Activated B cell treated with CpG ODN at 0.5 μM for 24 hours (primary cell): ENCODE measurements at regions not wholly inside any gene's neighbourhood (a gene's known extent, or its start where the extent isn't known, plus 50 kb on each side); places are given as distances from the start of the nearest gene placed in this dataset.

ENCODE experiments used
- ATAC-seq: fragments of 200-7000 bp; cut with Tn5 transposase; one replicate; pipeline ENCODE4 v1.10.0; 2021; ENCODE audit warnings: low read depth, mild to moderate bottlenecking, moderate library complexity
- CTCF ChIA-PET: fragments of 350-600 bp; sonication (Branson Sonifier 250); formaldehyde crosslinking; loops from one replicate; lab custom pipeline; 2021; ENCODE audit warnings: antibody characterized with exemption; lab: Charles Lee
- POLR2A ChIA-PET: fragments of 350-600 bp; sonication (Branson Sonifier 250); formaldehyde crosslinking; loops from one replicate; lab custom pipeline; 2021; ENCODE audit warnings: antibody characterized with exemption; lab: Charles Lee
- DNase-seq: peaks from one replicate; pipeline ENCODE4 v3.0.0; 2022
- H3K27ac Mint-ChIP-seq: one replicate; pipeline ENCODE4 v1.8.0; 2020; ENCODE audit warnings: mixed read lengths
- H3K27me3 Mint-ChIP-seq: one replicate; pipeline ENCODE4 v1.8.0; 2021; ENCODE audit warnings: mixed read lengths
- H3K36me3 Mint-ChIP-seq: one replicate; pipeline ENCODE4 v1.8.0; 2021; ENCODE audit warnings: low read depth, mixed read lengths
- H3K4me1 Mint-ChIP-seq: one replicate; pipeline ENCODE4 v1.8.0; 2021; ENCODE audit warnings: mixed read lengths
- H3K4me3 Mint-ChIP-seq: one replicate; pipeline ENCODE4 v1.8.0; 2020; ENCODE audit warnings: mild to moderate bottlenecking, mixed read lengths
- H3K9me3 Mint-ChIP-seq: one replicate; pipeline ENCODE4 v1.8.0; 2020; ENCODE audit warnings: mixed read lengths
- intact Hi-C: fragments of 100-400 bp; cut with micrococcal nuclease; formaldehyde crosslinking; loops from one replicate; pipeline ENCODE4 v1.15.1; 2024
- TF ChIP-seq, protein P1 (sequence below): fragments of 200-600 bp; IDR thresholded peaks from one replicate; pipeline ENCODE4 v1.8.0; 2022; ENCODE audit warnings: antibody characterized with exemption, mild to moderate bottlenecking

DNA sequence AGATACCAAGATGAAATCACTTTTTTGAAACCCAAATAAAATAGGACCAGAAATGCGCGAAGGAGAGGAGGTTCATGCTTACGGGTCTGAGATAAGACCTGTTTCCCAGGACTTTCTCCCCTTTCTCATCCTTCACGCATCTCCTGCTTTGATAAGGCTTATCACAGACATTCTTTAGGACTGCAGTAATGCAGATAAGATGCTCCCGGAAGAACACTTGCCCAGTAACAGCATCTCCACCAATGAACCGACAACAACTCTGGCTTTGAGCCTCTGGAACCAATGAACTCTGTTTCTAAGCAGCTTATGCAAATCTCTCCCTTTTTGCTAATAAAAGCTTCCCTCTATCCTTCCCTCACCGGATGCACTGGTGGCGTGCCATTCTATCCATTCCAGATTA lies 783.4 kb upstream of the ARGLU1 start:
- intact Hi-C loops, result no loop called here
- POLR2A ChIA-PET, result no interaction called here

DNA sequence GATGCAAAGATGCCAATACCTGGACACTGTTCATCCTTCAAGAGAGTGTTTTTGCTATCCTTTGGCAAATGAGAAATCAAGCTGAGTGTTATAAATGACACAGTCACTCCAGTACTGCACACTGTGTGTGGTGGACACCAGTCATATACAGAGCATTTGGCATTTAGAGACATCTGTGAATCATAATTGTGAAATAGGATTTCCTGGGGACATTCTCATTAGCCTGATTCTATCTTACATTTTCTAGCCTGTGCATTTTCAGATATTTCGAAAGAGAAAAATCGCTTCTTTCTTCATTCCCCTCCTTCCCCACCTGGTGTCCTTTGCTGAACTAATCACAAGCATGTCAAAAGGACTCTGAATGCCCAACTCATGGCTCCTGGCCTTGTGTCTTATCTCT lies 781.0 kb upstream of the ARGLU1 start:
- intact Hi-C loops, result no loop called here
- H3K27me3 Mint-ChIP-seq, result no peaks in the 10 kb centered on the region
- H3K4me3 Mint-ChIP-seq, result no peak overlapping the region
- no peaks in the 10 kb centered on the region for H3K36me3 Mint-ChIP-seq
- POLR2A ChIA-PET, result no interaction called here
- CTCF ChIA-PET, result no interaction called here
- H3K27ac Mint-ChIP-seq, result no peak overlapping the region
- no peaks in the 10 kb centered on the region for H3K4me1 Mint-ChIP-seq
- ATAC-seq (no peak), DNase-seq (no peak)
- TF ChIP-seq, protein P1, sequence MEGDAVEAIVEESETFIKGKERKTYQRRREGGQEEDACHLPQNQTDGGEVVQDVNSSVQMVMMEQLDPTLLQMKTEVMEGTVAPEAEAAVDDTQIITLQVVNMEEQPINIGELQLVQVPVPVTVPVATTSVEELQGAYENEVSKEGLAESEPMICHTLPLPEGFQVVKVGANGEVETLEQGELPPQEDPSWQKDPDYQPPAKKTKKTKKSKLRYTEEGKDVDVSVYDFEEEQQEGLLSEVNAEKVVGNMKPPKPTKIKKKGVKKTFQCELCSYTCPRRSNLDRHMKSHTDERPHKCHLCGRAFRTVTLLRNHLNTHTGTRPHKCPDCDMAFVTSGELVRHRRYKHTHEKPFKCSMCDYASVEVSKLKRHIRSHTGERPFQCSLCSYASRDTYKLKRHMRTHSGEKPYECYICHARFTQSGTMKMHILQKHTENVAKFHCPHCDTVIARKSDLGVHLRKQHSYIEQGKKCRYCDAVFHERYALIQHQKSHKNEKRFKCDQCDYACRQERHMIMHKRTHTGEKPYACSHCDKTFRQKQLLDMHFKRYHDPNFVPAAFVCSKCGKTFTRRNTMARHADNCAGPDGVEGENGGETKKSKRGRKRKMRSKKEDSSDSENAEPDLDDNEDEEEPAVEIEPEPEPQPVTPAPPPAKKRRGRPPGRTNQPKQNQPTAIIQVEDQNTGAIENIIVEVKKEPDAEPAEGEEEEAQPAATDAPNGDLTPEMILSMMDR, result no peak
- H3K9me3 Mint-ChIP-seq, result peaks cover 10% of the 10 kb centered on the region

More for the DNA sequence above, 783.4 kb upstream of the ARGLU1 start:
- ATAC-seq (no peak), DNase-seq (no peak)
- CTCF ChIA-PET, result no interaction called here
- H3K27ac Mint-ChIP-seq, result no peak overlapping the region
- no peaks in the 10 kb centered on the region for H3K4me1 Mint-ChIP-seq
- H3K36me3 Mint-ChIP-seq, result no peaks in the 10 kb centered on the region
- TF ChIP-seq, protein P1, result no peak
- H3K9me3 Mint-ChIP-seq, result peaks cover 11% of the 10 kb centered on the region
- H3K4me3 Mint-ChIP-seq, result no peak overlapping the region
- no peaks in the 10 kb centered on the region for H3K27me3 Mint-ChIP-seq

DNA sequence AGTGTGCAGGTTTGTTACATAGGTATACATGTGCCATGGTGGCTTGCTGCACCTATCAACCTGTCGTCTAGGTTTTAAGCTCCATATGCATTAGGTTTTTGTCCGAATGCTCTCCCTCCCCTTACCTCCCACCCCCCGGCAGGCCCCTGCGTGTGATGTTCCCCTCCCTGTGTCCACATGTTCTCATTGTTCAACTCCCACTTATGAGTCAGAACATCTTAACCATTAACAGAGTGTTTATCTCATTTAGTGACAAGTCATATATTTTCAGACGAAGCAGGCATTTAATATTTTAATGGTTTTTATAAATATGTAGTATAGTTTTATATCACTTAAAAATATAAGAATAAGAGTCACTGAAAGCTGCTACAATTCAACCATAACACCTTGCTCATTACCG lies 780.5 kb upstream of the ARGLU1 start:
- no peaks in the 10 kb centered on the region for H3K4me1 Mint-ChIP-seq
- H3K9me3 Mint-ChIP-seq, result peaks cover 10% of the 10 kb centered on the region
- TF ChIP-seq, protein P1, result no peak
- DNase-seq (no peak), ATAC-seq (no peak)
- CTCF ChIA-PET, result no interaction called here
- H3K4me3 Mint-ChIP-seq, result no peak overlapping the region
- H3K27me3 Mint-ChIP-seq, result no peaks in the 10 kb centered on the region
- POLR2A ChIA-PET, result no interaction called here
- H3K27ac Mint-ChIP-seq, result no peak overlapping the region
- intact Hi-C loops, result no loop called here
- no peaks in the 10 kb centered on the region for H3K36me3 Mint-ChIP-seq

DNA sequence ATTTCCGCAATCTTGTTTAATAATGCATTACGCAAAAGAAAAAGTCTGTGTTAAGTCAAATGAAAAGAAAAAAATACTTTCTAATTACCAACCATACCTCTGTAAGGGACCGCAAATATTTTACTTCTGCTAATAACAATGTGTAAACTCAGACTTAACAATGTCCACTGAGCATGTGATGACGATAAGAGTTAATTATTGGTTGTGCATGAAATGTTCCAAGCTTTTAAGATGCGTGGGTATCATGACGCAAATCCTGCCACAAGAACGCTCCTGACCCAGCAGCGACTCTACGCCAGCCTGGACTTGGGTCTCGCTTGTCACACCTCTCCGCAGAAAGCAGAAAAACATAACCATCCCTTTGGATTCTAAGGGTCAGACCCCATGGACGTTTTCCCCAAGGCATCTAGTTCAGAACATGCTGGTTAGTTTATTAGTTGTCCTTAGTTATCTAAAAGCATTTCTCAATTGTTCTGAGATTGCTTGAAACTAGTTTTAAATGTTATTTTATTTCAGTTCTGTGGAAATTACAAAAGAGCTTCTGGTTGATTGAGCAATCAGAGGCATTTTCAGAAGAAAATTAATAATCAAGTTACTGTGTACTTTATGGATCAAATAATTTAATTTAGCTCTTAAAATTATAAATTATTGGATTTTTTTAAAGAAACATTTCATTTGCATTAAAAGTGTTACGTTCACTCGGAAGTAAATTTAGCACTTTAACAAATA lies 779.9 kb upstream of the ARGLU1 start:
- ATAC-seq (no peak), DNase-seq (no peak)
- H3K9me3 Mint-ChIP-seq, result peaks cover 10% of the 10 kb centered on the region
- ChIA-PET CTCF (no interaction called here), POLR2A (no interaction called here)
- no peaks in the 10 kb centered on the region for H3K36me3 Mint-ChIP-seq
- H3K4me3 Mint-ChIP-seq, result no peak overlapping the region
- no peaks in the 10 kb centered on the region for H3K27me3 Mint-ChIP-seq
- intact Hi-C loops, result no loop called here
- no peak overlapping the region for H3K27ac Mint-ChIP-seq
- no peaks in the 10 kb centered on the region for H3K4me1 Mint-ChIP-seq
- TF ChIP-seq, protein P1, result no peak

DNA sequence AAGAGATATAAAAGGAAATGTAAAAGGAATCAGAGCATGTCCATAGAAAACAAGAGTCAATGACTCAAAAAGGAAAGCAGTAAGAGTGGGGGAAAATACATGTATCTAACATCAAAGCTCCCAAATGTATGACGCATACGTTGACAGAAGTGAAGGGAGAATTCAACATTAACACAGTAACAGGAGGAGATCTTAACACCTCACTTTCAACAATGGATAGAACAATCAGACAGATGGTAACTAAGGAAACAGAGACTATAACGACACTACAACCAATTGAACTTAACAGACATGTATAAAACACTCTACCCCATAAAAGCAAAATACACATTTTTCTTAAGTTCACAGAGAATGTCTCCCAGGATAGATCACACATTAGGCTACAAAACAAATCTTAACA lies 774.8 kb upstream of the ARGLU1 start:
- Mint-ChIP-seq H3K4me1 (no peaks in the 10 kb centered on the region), H3K27ac (no peak overlapping the region), H3K4me3 (no peak overlapping the region), H3K9me3 (peaks cover 9% of the 10 kb centered on the region), H3K27me3 (no peaks in the 10 kb centered on the region), H3K36me3 (no peaks in the 10 kb centered on the region)
- intact Hi-C loops, result no loop called here
- ChIA-PET POLR2A (no interaction called here), CTCF (no interaction called here)
- no peak for ATAC-seq
- DNase-seq, result no peak
- TF ChIP-seq, protein P1, result no peak
